NCI-H774 (cell line): ENCODE measurements at regions not wholly inside any gene's neighbourhood (a gene's known extent, or its start where the extent isn't known, plus 50 kb on each side); places are given as distances from the start of the nearest gene placed in this dataset.
"Not testable (repeated sequence)": the region's sequence is repeated elsewhere in the genome, so short reads cannot be mapped to it uniquely, and the experiment has no call there.

Source experiments
- DNase-seq: peaks from one replicate; lab custom pipeline; 2025; lab: John Stamatoyannopoulos, UW

- no peak for DNase-seq
These were observed 403.7 kb downstream of the LTN1 start for GRCh38 chr21:28588997-28589396.

- DNase-seq = no peak
These were observed 404.9 kb downstream of the LTN1 start for GRCh38 chr21:28587748-28588147.

GRCh38 chr21:28581976-28582375 lies 410.7 kb downstream of the LTN1 start:
- no peak for DNase-seq

GRCh38 chr21:28581311-28581731 lies 411.4 kb downstream of the LTN1 start:
- not testable (repeated sequence) for DNase-seq

- DNase-seq = no peak
These were observed 412.1 kb downstream of the LTN1 start for GRCh38 chr21:28580585-28580984.

GRCh38 chr21:28579986-28580550 lies 412.6 kb downstream of the LTN1 start:
- DNase-seq = no peak

GRCh38 chr21:28568692-28569091 lies 424.0 kb downstream of the LTN1 start:
- no peak for DNase-seq

- DNase-seq = not testable (repeated sequence)
These were observed 428.7 kb downstream of the LTN1 start for GRCh38 chr21:28563933-28564332.

GRCh38 chr21:28561772-28562171 lies 430.9 kb downstream of the LTN1 start:
- DNase-seq = no peak

- DNase-seq = no peak
These were observed 437.8 kb downstream of the LTN1 start for GRCh38 chr21:28554660-28555475.

GRCh38 chr21:28550057-28550825 lies 442.4 kb downstream of the LTN1 start:
- DNase-seq = no peak

- DNase-seq = no peak
These were observed 444.4 kb downstream of the LTN1 start for GRCh38 chr21:28548291-28548690.

- DNase-seq = no peak
These were observed 444.9 kb downstream of the LTN1 start for GRCh38 chr21:28547766-28548165.

GRCh38 chr21:28543975-28544374 lies 448.7 kb downstream of the LTN1 start:
- no peak for DNase-seq

GRCh38 chr21:28541371-28542112 lies 451.1 kb downstream of the LTN1 start:
- DNase-seq = no peak

GRCh38 chr21:28540514-28540913 lies 452.2 kb downstream of the LTN1 start:
- no peak for DNase-seq

- no peak for DNase-seq
These were observed 453.1 kb downstream of the LTN1 start for GRCh38 chr21:28539623-28539988.

GRCh38 chr21:28538987-28539622 lies 453.6 kb downstream of the LTN1 start:
- no peak for DNase-seq

GRCh38 chr21:28537371-28538079 lies 455.2 kb downstream of the LTN1 start:
- DNase-seq = no peak

GRCh38 chr21:28532446-28532845 lies 460.2 kb downstream of the LTN1 start:
- DNase-seq = no peak

- DNase-seq = no peak
These were observed 469.3 kb downstream of the LTN1 start for GRCh38 chr21:28523367-28523766.
